ACC112 (cell line): ENCODE measurements at regions not wholly inside any gene's neighbourhood (a gene's known extent, or its start where the extent isn't known, plus 50 kb on each side); places are given as distances from the start of the nearest gene placed in this dataset.

Source experiments
- H2AFZ ChIP-seq: fragments of 200-600 bp; sonication (generic); one replicate; pipeline ENCODE4 v1.6.0; 2017; ENCODE audit warnings: antibody characterized with exemption, low read length; ENCODE audit not compliant: unreplicated experiment
- H3K27ac ChIP-seq: fragments of 200-600 bp; sonication (generic); 2 replicates; pipeline ENCODE4 v1.5.1; 2014; ENCODE audit warnings: low read depth, mild to moderate bottlenecking, antibody characterized with exemption, low read length, moderate library complexity
- H3K27me3 ChIP-seq: fragments of 200-600 bp; sonication (generic); 2 replicates; pipeline ENCODE4 v1.6.1; 2014; ENCODE audit warnings: mild to moderate bottlenecking, antibody characterized with exemption, low read length, moderate library complexity, mixed read lengths; ENCODE audit not compliant: insufficient read depth
- H3K36me3 ChIP-seq: fragments of 200-600 bp; sonication (generic); 2 replicates; pipeline ENCODE4 v1.6.1; 2016; ENCODE audit warnings: mild to moderate bottlenecking, antibody characterized with exemption, low read length, moderate library complexity, mixed read lengths; ENCODE audit not compliant: insufficient read depth
- H3K4me1 ChIP-seq: fragments of 200-600 bp; sonication (generic); one replicate; pipeline ENCODE4 v1.6.1; 2016; ENCODE audit warnings: low read length, mixed read lengths; ENCODE audit not compliant: insufficient read depth, unreplicated experiment, control insufficient read depth
- H3K4me3 ChIP-seq: fragments of 200-600 bp; sonication (generic); 2 replicates; pipeline ENCODE4 v1.5.1; 2014; ENCODE audit warnings: mild to moderate bottlenecking, low read depth, low read length
- H3K79me2 ChIP-seq: fragments of 200-600 bp; sonication (generic); one replicate; pipeline ENCODE4 v1.6.0; 2016; ENCODE audit warnings: low read length; ENCODE audit not compliant: control insufficient read depth, unreplicated experiment, insufficient read depth

DNA sequence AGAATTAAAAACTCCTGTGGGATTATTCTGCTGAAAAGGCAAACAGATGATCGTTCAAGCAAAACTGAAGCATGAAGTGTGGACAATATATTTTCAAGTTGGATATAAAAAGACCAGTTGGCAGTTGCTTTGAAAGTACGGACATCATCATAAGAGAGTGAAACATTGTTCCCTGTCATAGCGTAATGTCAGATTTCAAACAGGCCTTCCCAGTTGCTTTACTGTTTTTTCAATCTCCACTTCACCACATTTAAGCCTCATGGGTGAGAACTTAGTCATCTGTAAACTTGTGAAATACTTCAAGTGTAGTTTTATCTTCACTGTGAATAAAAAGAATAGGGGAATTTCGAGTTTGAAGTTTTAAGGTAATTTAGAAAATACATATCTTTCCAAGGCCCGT, 435.1 kb upstream of the CNTN3 start:
- no peak overlapping the region for H3K4me3 ChIP-seq
- H3K27me3 ChIP-seq = no peaks in the 10 kb centered on the region
- no peak overlapping the region for H3K27ac ChIP-seq
- H3K79me2 ChIP-seq = no peaks in the 10 kb centered on the region
- no peak overlapping the region for H2AFZ ChIP-seq
- H3K36me3 ChIP-seq = no peaks in the 10 kb centered on the region
- H3K4me1 ChIP-seq = no peaks in the 10 kb centered on the region

DNA sequence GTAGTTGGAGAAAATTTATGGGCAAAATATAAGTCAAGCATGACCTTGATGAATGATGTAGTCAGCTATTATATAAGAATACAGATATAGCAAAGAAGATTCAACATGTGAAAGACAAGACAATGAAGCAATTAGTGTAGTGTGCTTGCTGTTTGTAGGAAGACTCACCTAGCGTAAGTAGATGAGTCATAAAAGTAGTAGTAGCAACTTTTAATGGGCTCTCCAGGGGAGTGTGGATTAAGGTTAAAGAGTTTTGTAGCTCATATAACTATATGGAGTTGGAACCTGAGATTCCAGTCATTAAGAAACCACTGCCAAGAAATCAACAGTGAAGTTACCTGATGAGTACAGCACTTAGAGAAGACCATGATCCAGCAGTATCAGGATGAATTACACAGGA, 444.7 kb upstream of the CNTN3 start:
- Histone ChIP-seq H3K4me3 (no peak overlapping the region), H3K36me3 (no peaks in the 10 kb centered on the region), H3K4me1 (no peaks in the 10 kb centered on the region), H3K27ac (no peak overlapping the region), H2AFZ (no peak overlapping the region), H3K27me3 (no peaks in the 10 kb centered on the region), H3K79me2 (no peaks in the 10 kb centered on the region)

DNA sequence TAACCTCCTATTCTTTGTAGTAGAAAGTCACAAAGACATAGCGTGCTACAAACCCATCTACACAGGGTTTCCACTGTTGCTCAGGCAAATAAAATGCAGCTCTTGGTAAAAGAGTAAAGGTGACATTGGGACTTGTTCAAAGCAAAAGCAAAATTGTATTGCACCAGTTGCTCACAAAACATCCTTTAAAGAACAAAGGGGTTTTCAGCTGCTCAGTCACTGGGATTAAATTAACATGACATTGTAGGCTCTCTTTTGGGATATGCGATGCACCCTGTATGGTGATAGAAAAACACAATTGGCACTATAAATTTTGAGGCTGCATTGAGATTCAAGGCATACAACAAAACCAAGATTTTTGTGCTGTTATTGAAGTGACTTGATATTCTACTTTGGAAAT, 447.3 kb upstream of the CNTN3 start:
- Histone ChIP-seq H3K4me3 (no peak overlapping the region), H3K36me3 (no peaks in the 10 kb centered on the region), H3K4me1 (no peaks in the 10 kb centered on the region), H3K27ac (no peak overlapping the region), H3K27me3 (no peaks in the 10 kb centered on the region), H3K79me2 (no peaks in the 10 kb centered on the region), H2AFZ (no peak overlapping the region)

DNA sequence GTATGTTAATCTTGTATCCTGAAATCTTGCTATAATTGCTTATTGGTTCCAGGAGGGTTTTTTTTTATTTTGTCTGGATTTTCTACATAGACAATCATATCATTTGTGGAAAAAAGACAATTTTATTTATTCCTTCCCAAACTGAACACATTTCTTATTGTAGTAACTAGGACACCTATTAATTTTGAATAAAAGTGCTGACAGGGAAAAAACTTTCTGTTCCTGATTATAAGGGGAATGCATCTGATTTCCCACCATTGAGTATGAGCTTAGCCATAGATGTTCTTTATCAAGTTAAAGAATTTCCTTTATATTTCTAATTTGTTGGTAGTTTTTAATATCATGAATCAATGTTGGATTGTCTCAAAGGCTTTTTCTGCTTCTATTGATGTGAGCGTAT, 460.7 kb upstream of the CNTN3 start:
- Histone ChIP-seq H3K4me1 (no peaks in the 10 kb centered on the region), H3K27me3 (no peaks in the 10 kb centered on the region), H3K27ac (no peak overlapping the region), H3K36me3 (no peaks in the 10 kb centered on the region), H3K79me2 (no peaks in the 10 kb centered on the region), H2AFZ (no peak overlapping the region), H3K4me3 (no peak overlapping the region)

DNA sequence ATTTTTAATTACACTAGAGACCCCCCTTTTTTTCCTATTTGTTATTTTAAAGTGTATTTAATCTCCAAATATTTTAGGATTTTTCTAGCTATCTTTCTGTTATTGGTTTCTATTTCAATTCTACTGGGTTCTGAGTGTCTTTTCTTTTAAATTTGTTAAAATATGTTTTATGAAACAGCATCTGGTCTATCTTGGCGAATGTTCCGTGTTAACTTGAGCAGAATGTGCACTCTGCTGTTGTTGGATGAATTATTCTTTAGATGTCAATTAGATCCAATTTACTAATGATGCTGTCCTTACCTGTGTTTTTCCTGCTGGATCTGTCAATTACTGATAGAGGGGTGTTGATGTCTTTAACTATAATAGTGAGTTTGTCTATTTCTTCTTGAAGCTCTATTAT, 462.0 kb upstream of the CNTN3 start:
- Histone ChIP-seq H3K4me1 (no peaks in the 10 kb centered on the region), H2AFZ (no peak overlapping the region), H3K36me3 (no peaks in the 10 kb centered on the region), H3K79me2 (no peaks in the 10 kb centered on the region), H3K27ac (no peak overlapping the region), H3K27me3 (no peaks in the 10 kb centered on the region), H3K4me3 (no peak overlapping the region)

DNA sequence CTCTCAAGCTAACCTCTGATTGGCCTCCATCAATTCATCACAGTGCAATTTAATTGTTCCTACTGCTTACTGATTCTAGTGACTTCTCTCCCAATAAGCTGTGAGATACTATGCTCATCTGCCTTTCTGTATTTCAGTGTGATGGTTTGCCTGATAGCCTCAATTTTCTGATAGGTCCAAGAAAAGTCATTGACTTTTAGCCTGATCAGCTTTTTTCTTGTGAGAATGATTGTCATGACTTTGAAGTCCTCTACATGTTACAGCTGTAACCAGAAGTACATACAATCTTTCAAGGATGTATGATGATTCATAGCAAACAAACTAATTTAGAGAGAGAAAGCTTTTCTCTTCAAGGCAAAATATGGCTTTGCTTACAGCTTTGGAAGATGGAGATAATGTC, 463.8 kb upstream of the CNTN3 start:
- Histone ChIP-seq H3K27ac (no peak overlapping the region), H3K4me3 (no peak overlapping the region)

DNA sequence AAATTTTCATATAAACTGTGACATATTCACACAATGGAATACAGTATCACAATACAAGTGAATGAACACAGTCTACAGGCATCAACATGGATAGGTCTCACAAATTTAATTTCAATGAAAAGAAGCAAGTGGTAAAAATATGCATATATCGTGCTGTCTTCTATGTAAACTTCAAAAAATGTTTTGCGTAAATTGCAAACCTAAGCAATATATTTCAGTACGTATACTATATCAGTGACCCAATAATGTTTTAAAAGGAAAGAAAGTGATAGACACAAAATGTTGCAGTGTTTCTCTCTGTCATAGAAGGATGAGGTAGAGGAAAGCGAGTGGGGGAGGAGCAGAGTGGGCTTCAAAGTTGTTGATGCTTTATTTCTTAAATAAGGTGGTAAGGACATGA, 468.4 kb upstream of the CNTN3 start:
- no peaks in the 10 kb centered on the region for H3K27me3 ChIP-seq
- H3K4me3 ChIP-seq = no peak overlapping the region
- no peak overlapping the region for H2AFZ ChIP-seq
- H3K79me2 ChIP-seq = no peaks in the 10 kb centered on the region
- no peaks in the 10 kb centered on the region for H3K4me1 ChIP-seq
- no peaks in the 10 kb centered on the region for H3K36me3 ChIP-seq
- no peak overlapping the region for H3K27ac ChIP-seq

More for the DNA sequence above, 463.8 kb upstream of the CNTN3 start:
- Histone ChIP-seq H3K79me2 (no peaks in the 10 kb centered on the region), H2AFZ (no peak overlapping the region), H3K36me3 (no peaks in the 10 kb centered on the region), H3K27me3 (no peaks in the 10 kb centered on the region), H3K4me1 (no peaks in the 10 kb centered on the region)

DNA sequence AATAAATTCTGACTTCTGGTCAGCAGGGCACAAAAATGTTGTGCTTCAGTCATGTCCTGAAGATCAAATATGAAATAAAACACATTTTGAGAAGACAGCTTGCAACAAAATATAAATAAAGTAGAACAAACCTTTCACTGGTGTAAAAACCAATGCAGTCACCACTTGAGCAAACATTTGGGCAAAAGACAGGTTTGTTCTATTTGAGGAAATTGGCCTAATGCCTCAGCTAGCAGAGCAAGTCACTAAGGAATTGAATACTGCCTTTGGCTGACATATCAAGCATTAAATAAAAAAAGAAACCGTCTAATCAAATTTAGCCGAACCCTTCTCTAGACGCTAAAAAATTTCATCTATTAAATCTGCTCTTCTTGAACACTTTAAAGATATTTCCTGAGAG, 475.4 kb upstream of the CNTN3 start:
- Histone ChIP-seq H3K79me2 (no peaks in the 10 kb centered on the region), H3K4me1 (no peaks in the 10 kb centered on the region)

DNA sequence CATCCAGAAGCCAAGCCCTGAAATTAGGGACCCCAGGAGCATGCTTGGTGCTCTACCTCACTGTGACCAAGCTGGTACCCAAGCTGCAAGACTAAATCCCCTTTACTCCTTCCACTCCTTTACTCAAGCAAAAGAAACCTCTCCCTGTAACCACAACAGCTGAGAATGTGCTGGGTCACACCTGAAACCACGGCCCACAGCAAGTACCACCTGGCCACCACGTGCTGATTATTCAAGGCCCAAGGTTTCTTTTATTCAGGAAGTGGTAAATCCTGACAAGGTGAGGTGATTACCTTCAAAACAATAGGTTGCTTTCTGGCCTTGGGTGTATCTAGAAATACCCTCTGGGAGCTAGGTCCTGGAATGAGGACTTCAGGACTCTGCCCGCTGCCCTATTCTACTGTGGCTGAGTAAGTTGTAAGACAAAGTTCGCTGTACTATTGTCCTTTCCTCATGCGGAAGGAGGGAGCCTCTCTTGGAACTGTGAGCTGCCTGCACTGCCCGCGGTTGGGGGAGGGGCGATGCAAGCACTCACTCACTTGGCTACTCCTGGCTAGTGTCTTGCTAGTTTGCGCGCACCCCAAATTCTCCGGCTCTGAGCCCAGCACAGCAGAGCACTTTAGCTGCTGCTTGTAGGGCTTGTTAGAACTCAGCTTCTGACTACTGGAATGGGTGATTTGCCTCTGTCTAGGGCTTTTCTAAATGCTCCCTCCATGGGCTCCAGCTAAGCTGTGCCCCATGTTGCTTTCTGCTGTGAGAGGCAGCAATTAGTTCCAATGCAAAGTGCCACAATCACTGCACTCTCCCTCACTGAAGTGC, 487.1 kb upstream of the CNTN3 start:
- Histone ChIP-seq H3K36me3 (no peaks in the 10 kb centered on the region), H3K27me3 (no peaks in the 10 kb centered on the region), H3K79me2 (no peaks in the 10 kb centered on the region), H3K4me1 (no peaks in the 10 kb centered on the region), H3K27ac (no peak overlapping the region), H3K4me3 (no peak overlapping the region), H2AFZ (no peak overlapping the region)

More for the DNA sequence above, 475.4 kb upstream of the CNTN3 start:
- Histone ChIP-seq H3K36me3 (no peaks in the 10 kb centered on the region), H3K27ac (no peak overlapping the region), H2AFZ (no peak overlapping the region), H3K27me3 (no peaks in the 10 kb centered on the region), H3K4me3 (no peak overlapping the region)

DNA sequence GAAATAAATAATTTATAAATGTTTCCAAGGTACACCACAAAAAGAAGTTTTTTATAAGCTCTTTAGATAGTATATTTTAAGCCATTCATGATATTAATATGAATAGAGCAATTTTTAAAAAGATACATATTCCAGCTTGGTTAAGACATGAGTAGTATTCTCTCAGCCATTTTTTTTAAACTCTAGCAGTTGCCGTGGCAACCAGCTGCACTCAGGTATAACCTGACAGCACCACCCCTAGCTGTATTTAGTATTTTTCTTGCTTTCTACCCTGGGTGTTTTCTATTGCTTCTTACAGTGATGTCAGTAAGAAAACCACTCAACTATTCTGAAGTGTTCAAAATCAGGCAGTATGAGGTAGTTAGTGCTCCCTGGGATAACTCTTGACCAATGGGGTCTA, 496.3 kb upstream of the CNTN3 start:
- no peaks in the 10 kb centered on the region for H3K79me2 ChIP-seq
- H3K27me3 ChIP-seq = no peaks in the 10 kb centered on the region
- H3K36me3 ChIP-seq = no peaks in the 10 kb centered on the region
- H3K4me1 ChIP-seq = no peaks in the 10 kb centered on the region
- H2AFZ ChIP-seq = no peak overlapping the region
- no peak overlapping the region for H3K4me3 ChIP-seq
- H3K27ac ChIP-seq = no peak overlapping the region

DNA sequence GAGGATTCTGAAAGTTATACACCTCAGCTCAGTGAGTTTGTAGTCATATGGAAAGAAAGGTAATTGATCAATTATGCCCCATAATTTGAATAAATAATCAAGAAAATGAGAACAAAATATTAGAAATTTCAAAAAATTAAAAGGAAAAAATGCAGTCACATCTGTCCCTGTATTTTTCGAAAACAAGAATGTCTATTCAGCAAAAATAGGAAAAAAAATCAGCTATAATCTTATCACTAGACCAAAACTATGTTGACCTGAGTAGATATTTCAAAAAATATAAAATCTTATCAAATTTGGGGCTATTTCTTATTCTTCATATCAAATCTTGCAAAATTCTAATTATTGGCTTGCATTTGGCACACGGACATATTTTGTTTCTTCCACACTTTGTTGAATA, 501.2 kb upstream of the CNTN3 start:
- H3K27me3 ChIP-seq = no peaks in the 10 kb centered on the region
- no peak overlapping the region for H2AFZ ChIP-seq
- H3K27ac ChIP-seq = no peak overlapping the region
- H3K4me1 ChIP-seq = no peaks in the 10 kb centered on the region
- no peak overlapping the region for H3K4me3 ChIP-seq
- H3K79me2 ChIP-seq = no peaks in the 10 kb centered on the region
- H3K36me3 ChIP-seq = no peaks in the 10 kb centered on the region
